Activated naive CD4-positive, alpha-beta T cell treated with anti-CD3 and anti-CD28 coated beads for 36 hours (primary cell): ENCODE measurements at regions not wholly inside any gene's neighbourhood (a gene's known extent, or its start where the extent isn't known, plus 50 kb on each side); places are given as distances from the start of the nearest gene placed in this dataset.
"Not testable (repeated sequence)": the region's sequence is repeated elsewhere in the genome, so short reads cannot be mapped to it uniquely, and the experiment has no call there.

Experiments used
- CTCF ChIA-PET: fragments of 350-600 bp; sonication (Branson Sonifier 250); formaldehyde crosslinking; loops from one replicate; lab custom pipeline; 2021; ENCODE audit warnings: antibody characterized with exemption; lab: Charles Lee
- DNase-seq: peaks from one replicate; pipeline ENCODE4 v3.0.0-alpha.2; 2020
- H3K27ac Mint-ChIP-seq: one replicate; pipeline ENCODE4 v1.8.0; 2021; ENCODE audit warnings: mild to moderate bottlenecking, mixed read lengths
- H3K27me3 Mint-ChIP-seq: one replicate; pipeline ENCODE4 v1.8.0; 2021; ENCODE audit warnings: low read depth, mixed read lengths
- H3K36me3 Mint-ChIP-seq: one replicate; pipeline ENCODE4 v1.8.0; 2021; ENCODE audit warnings: low read depth, mixed read lengths
- H3K4me1 Mint-ChIP-seq: one replicate; pipeline ENCODE4 v1.8.0; 2021; ENCODE audit warnings: low read depth, mixed read lengths
- H3K4me3 Mint-ChIP-seq: one replicate; pipeline ENCODE4 v1.8.0; 2021; ENCODE audit warnings: mild to moderate bottlenecking, moderate library complexity, mixed read lengths
- H3K9me3 Mint-ChIP-seq: one replicate; pipeline ENCODE4 v1.8.0; 2021; ENCODE audit warnings: mixed read lengths
- intact Hi-C: fragments of 100-400 bp; cut with micrococcal nuclease; formaldehyde crosslinking; loops from one replicate; pipeline ENCODE4 v1.15.1; 2023

DNA sequence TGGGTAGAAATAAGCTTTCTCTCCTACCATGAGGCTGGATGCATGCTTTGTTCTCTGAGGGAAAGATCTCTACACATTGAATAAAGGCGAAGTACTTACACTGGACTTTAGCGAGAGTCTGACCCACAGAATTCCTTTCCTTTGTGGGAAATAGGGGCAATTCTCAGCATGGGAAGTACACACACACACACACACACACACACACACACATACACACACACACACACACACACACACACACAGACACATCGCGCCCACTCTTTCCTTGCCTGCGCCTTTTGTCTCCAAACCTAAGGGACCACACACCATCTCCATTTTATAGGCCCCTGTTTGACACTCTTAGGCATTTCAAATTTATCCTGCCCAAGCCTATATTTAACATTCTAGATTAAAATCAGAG, 83.8 kb downstream of the LUZP4 start:
- no peaks in the 10 kb centered on the region for H3K27me3 Mint-ChIP-seq
- H3K4me1 Mint-ChIP-seq: no peaks in the 10 kb centered on the region
- H3K9me3 Mint-ChIP-seq: no peaks in the 10 kb centered on the region
- no peak overlapping the region for H3K4me3 Mint-ChIP-seq
- no peak overlapping the region for H3K27ac Mint-ChIP-seq
- DNase-seq: no peak
- CTCF ChIA-PET: no interaction called here
- no peaks in the 10 kb centered on the region for H3K36me3 Mint-ChIP-seq
- intact Hi-C loops: no loop called here

GRCh38 chrX:115378471-115378870, 89.0 kb downstream of the LUZP4 start:
- H3K9me3 Mint-ChIP-seq: no peaks in the 10 kb centered on the region
- no peaks in the 10 kb centered on the region for H3K4me1 Mint-ChIP-seq
- no peak for DNase-seq
- intact Hi-C loops: no loop called here
- H3K36me3 Mint-ChIP-seq: no peaks in the 10 kb centered on the region
- no peaks in the 10 kb centered on the region for H3K27me3 Mint-ChIP-seq
- no peak overlapping the region for H3K4me3 Mint-ChIP-seq
- H3K27ac Mint-ChIP-seq: no peak overlapping the region
- CTCF ChIA-PET: no interaction called here

GRCh38 chrX:115387327-115387726, 97.8 kb downstream of the LUZP4 start:
- intact Hi-C loops: no loop called here
- Mint-ChIP-seq H3K9me3 (no peaks in the 10 kb centered on the region), H3K4me3 (no peak overlapping the region), H3K27ac (no peak overlapping the region), H3K27me3 (no peaks in the 10 kb centered on the region), H3K4me1 (no peaks in the 10 kb centered on the region), H3K36me3 (no peaks in the 10 kb centered on the region)
- DNase-seq: no peak
- CTCF ChIA-PET: no interaction called here

- H3K4me3 Mint-ChIP-seq: no peak overlapping the region
- intact Hi-C loops: no loop called here
- H3K4me1 Mint-ChIP-seq: no peaks in the 10 kb centered on the region
- H3K27ac Mint-ChIP-seq: no peak overlapping the region
- H3K9me3 Mint-ChIP-seq: no peaks in the 10 kb centered on the region
- CTCF ChIA-PET: no interaction called here
- H3K27me3 Mint-ChIP-seq: no peaks in the 10 kb centered on the region
- no peak for DNase-seq
- H3K36me3 Mint-ChIP-seq: no peaks in the 10 kb centered on the region
These were observed 99.4 kb downstream of the LUZP4 start for GRCh38 chrX:115388879-115389278.

DNA sequence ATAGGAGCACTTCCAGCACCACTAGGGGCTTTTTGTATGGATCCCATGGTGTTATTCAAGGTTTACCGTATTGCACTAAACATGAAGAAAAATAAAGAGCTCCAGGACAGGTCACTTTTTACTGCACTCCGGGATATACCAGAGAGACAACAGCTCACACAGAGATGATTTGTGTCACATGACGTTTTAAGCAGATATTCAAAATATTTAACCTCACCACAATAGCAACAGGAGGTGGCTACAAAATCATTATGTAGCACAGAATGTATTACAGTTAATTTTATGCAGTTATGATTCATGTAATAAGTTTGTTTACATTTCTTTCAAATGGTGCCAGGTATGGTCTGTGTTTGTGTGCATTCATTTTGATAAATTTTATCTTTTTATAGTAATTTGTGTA, 100.6 kb downstream of the LUZP4 start:
- CTCF ChIA-PET: no interaction called here
- intact Hi-C loops: no loop called here
- DNase-seq: no peak
- no peaks in the 10 kb centered on the region for H3K27me3 Mint-ChIP-seq
- H3K4me1 Mint-ChIP-seq: no peaks in the 10 kb centered on the region
- no peaks in the 10 kb centered on the region for H3K9me3 Mint-ChIP-seq
- no peak overlapping the region for H3K27ac Mint-ChIP-seq
- H3K36me3 Mint-ChIP-seq: no peaks in the 10 kb centered on the region
- no peak overlapping the region for H3K4me3 Mint-ChIP-seq

GRCh38 chrX:115392031-115392430, 102.5 kb downstream of the LUZP4 start:
- intact Hi-C loops: no loop called here
- CTCF ChIA-PET: no interaction called here
- Mint-ChIP-seq H3K36me3 (no peaks in the 10 kb centered on the region), H3K4me3 (no peak overlapping the region), H3K9me3 (no peaks in the 10 kb centered on the region), H3K27ac (no peak overlapping the region), H3K4me1 (no peaks in the 10 kb centered on the region), H3K27me3 (no peaks in the 10 kb centered on the region)
- DNase-seq: no peak

DNA sequence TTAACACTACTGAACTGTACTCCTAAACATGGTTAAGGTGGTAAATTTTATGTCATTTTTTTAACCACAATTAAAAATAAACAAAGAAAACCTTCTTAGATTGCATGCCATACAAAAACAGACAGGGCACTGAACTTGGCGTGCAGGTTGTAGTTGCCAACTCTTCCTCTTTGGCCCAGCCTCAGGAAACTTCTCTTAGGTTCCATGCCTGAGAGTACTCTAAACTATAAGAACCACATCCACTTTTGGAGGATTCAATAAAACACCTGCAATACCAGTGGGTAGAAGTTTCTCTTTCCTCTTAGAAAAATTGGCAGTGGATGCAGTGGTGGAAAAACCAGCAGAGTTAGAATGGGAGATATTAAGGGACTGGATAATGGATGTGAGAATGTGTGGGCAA, 103.4 kb downstream of the LUZP4 start:
- H3K4me1 Mint-ChIP-seq: no peaks in the 10 kb centered on the region
- CTCF ChIA-PET: no interaction called here
- no peaks in the 10 kb centered on the region for H3K9me3 Mint-ChIP-seq
- no peak overlapping the region for H3K27ac Mint-ChIP-seq
- intact Hi-C loops: no loop called here
- no peaks in the 10 kb centered on the region for H3K36me3 Mint-ChIP-seq
- no peak for DNase-seq
- H3K27me3 Mint-ChIP-seq: no peaks in the 10 kb centered on the region
- no peak overlapping the region for H3K4me3 Mint-ChIP-seq

- Mint-ChIP-seq H3K36me3 (no peaks in the 10 kb centered on the region), H3K4me3 (no peak overlapping the region), H3K27me3 (no peaks in the 10 kb centered on the region), H3K27ac (no peak overlapping the region), H3K4me1 (no peaks in the 10 kb centered on the region), H3K9me3 (no peaks in the 10 kb centered on the region)
- CTCF ChIA-PET: no interaction called here
- no peak for DNase-seq
- intact Hi-C loops: no loop called here
These were observed 103.8 kb downstream of the LUZP4 start for GRCh38 chrX:115393271-115393670.

DNA sequence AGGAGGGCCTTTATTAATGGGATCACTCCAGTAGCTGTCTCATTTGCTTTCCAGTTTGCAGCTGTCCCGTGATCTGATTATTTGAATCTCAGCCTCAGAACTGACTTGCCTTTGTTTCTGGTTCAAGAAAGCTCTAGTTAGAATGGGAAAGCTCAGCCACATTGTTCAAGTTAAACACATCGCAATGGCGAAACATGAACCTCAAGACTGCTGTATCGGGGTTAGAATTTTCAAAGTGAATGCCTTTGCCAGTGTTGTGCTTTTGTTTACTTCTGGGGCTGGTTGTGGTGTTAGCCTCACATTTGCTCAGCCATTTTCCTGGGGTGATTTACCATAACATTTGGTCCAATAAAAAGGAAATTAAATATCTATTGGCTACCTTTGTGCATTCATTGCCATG, 105.3 kb downstream of the LUZP4 start:
- CTCF ChIA-PET, H3K27ac Mint-ChIP-seq, H3K4me3 Mint-ChIP-seq, H3K27me3 Mint-ChIP-seq, H3K9me3 Mint-ChIP-seq, H3K36me3 Mint-ChIP-seq, intact Hi-C loops, DNase-seq, H3K4me1 Mint-ChIP-seq: not testable (repeated sequence)

DNA sequence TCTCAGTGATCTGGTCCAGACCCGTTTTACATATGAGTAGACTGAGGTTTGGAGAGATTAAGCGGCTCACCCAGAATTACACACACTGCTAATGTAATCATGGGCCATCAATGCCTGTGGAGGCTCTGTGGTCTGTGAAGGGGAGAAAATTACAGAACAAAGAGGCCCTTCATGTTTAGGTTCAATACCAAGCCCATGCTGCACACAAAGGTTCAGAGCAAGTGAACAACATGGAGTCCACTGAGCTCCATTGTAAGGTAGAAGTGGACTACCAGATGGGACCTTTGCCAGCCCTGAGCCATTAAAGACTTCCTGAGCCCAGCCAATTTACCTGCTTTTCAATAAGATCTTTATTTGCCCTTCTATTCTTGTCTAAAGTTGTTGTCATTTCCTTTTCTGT, 109.8 kb downstream of the LUZP4 start:
- H3K27ac Mint-ChIP-seq: no peak overlapping the region
- no peak for DNase-seq
- CTCF ChIA-PET: no interaction called here
- H3K4me3 Mint-ChIP-seq: no peak overlapping the region
- H3K4me1 Mint-ChIP-seq: no peaks in the 10 kb centered on the region
- H3K36me3 Mint-ChIP-seq: no peaks in the 10 kb centered on the region
- intact Hi-C loops: no loop called here
- no peaks in the 10 kb centered on the region for H3K9me3 Mint-ChIP-seq
- no peaks in the 10 kb centered on the region for H3K27me3 Mint-ChIP-seq

DNA sequence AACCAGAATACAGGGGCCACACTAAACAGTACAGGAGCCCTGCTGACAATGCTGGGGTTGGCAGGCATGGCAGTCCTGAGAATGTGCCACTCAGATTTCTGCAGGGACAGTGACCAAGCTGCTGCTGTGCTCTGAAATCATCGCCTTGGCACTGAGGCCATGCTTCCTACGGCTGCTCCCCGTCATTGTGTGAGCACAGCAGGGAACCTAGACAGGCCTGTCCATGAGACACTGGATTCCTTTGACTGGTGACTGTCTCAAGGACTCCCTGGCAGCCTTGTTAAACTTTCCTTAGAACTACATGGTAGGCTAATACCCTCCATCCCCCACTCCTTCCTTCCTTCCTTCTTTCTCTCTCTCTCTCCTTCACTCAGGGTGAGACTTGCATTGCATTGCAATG, 111.4 kb downstream of the LUZP4 start:
- H3K27me3 Mint-ChIP-seq: no peaks in the 10 kb centered on the region
- H3K4me3 Mint-ChIP-seq: no peak overlapping the region
- CTCF ChIA-PET: no interaction called here
- H3K27ac Mint-ChIP-seq: no peak overlapping the region
- H3K36me3 Mint-ChIP-seq: no peaks in the 10 kb centered on the region
- intact Hi-C loops: no loop called here
- H3K9me3 Mint-ChIP-seq: no peaks in the 10 kb centered on the region
- DNase-seq: no peak
- no peaks in the 10 kb centered on the region for H3K4me1 Mint-ChIP-seq

GRCh38 chrX:115402299-115402698, 112.8 kb downstream of the LUZP4 start:
- no peak for DNase-seq
- no peaks in the 10 kb centered on the region for H3K36me3 Mint-ChIP-seq
- no peak overlapping the region for H3K4me3 Mint-ChIP-seq
- no peak overlapping the region for H3K27ac Mint-ChIP-seq
- H3K27me3 Mint-ChIP-seq: no peaks in the 10 kb centered on the region
- CTCF ChIA-PET: no interaction called here
- intact Hi-C loops: no loop called here
- no peaks in the 10 kb centered on the region for H3K4me1 Mint-ChIP-seq
- H3K9me3 Mint-ChIP-seq: no peaks in the 10 kb centered on the region

DNA sequence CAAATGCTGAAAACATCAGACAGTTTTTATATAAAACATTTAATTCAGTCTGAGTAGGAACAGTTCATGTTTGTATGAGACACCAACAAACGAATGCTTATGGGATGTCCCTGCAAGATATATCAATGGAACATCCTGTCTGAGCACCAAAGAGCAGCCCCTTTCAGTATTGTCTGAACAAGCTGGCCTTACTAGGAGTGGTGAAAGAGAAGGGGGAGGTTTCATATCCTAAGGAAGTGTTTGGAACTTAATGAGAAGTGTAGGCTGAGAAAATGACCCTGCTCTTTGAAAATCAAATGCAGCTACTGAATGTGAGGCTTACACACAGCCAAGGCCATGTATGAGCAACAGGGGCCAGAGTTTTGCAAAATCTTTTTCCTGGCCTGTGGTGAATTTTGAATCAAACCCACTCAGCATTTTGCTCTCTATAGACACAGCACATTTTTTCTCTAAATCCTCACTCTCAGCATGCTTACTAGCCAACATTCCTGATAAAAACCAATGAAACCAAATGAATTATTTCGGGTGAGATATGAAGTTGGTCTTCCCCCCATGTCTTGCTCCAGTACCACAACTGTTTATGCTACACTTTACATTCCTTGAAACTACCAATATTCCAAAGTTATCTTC, 119.4 kb downstream of the LUZP4 start:
- Mint-ChIP-seq H3K27ac (no peak overlapping the region), H3K27me3 (no peaks in the 10 kb centered on the region), H3K36me3 (no peaks in the 10 kb centered on the region), H3K9me3 (no peaks in the 10 kb centered on the region), H3K4me1 (no peaks in the 10 kb centered on the region), H3K4me3 (no peak overlapping the region)
- CTCF ChIA-PET: no interaction called here
- intact Hi-C loops: no loop called here
- DNase-seq: no peak

DNA sequence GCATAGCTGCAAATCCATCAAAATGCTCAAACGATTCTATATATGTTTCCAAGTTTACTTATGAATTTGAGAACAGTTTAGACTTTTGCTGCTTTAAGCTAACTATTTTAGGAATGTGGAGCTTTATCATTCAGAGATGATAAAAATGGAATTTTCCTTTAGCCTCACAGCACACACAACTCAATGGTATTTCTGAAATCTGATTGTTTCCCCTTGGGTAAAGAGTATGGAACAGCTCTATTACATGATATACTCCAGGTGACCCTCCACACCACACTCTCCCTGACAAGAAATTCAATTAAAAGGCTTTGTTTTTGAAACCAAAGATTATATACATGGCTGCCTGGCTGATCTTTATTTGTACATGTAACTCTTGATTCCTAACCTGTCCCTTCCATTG, 120.0 kb downstream of the LUZP4 start:
- intact Hi-C loops: no loop called here

More for the DNA sequence above, 120.0 kb downstream of the LUZP4 start:
- Mint-ChIP-seq H3K27me3 (no peaks in the 10 kb centered on the region), H3K4me1 (no peaks in the 10 kb centered on the region), H3K4me3 (no peak overlapping the region), H3K9me3 (no peaks in the 10 kb centered on the region), H3K27ac (no peak overlapping the region), H3K36me3 (no peaks in the 10 kb centered on the region)
- DNase-seq: no peak
- CTCF ChIA-PET: no interaction called here
